ENCODE measurements at regions not wholly inside any gene's neighbourhood (a gene's known extent, or its start where the extent isn't known, plus 50 kb on each side); places are given as distances from the start of the nearest gene placed in this dataset.
"Not testable (repeated sequence)": the region's sequence is repeated elsewhere in the genome, so short reads cannot be mapped to it uniquely, and the experiment has no call there.

GRCh38 chr10:109047856-109048255, 875.5 kb downstream of the XPNPEP1 start:
- H3K27me3 ChIP-seq (ENCODE audit: control insufficient read depth in 1 of 2, insufficient read depth in 2 of 2, low read length in 2 of 2), result no peaks in the 10 kb centered on the region
- H3K36me3 ChIP-seq (ENCODE audit: control insufficient read depth in 1 of 2, insufficient read depth in 2 of 2, low read length in 2 of 2), result no peaks in the 10 kb centered on the region
- H3K9ac ChIP-seq (ENCODE audit: low read depth in 1 of 2, low read length in 2 of 2), result no peak overlapping the region
- H3K27ac ChIP-seq (ENCODE audit: low read depth, low read length), result no peak overlapping the region
- no peak overlapping the region for H3K4me3 ChIP-seq (ENCODE audit: low read depth in 1 of 2, low read length in 2 of 2)
- peaks cover 0 to 3% of the 10 kb centered on the region in 2 donors for H3K9me3 ChIP-seq (ENCODE audit: control insufficient read depth in 1 of 2, low read length in 2 of 2)
- no peaks in the 10 kb centered on the region for H3K4me1 ChIP-seq (ENCODE audit: control insufficient read depth in 1 of 2, insufficient read depth in 2 of 2, low read length in 2 of 2)

GRCh38 chr10:109046427-109046826, 876.9 kb downstream of the XPNPEP1 start:
- H3K4me3 ChIP-seq (ENCODE audit: low read depth in 1 of 2, low read length in 2 of 2); H3K27me3 ChIP-seq (ENCODE audit: control insufficient read depth in 1 of 2, insufficient read depth in 2 of 2, low read length in 2 of 2); H3K36me3 ChIP-seq (ENCODE audit: control insufficient read depth in 1 of 2, insufficient read depth in 2 of 2, low read length in 2 of 2); H3K27ac ChIP-seq (ENCODE audit: low read depth, low read length); H3K9me3 ChIP-seq (ENCODE audit: control insufficient read depth in 1 of 2, low read length in 2 of 2); H3K9ac ChIP-seq (ENCODE audit: low read depth in 1 of 2, low read length in 2 of 2); H3K4me1 ChIP-seq (ENCODE audit: control insufficient read depth in 1 of 2, insufficient read depth in 2 of 2, low read length in 2 of 2): not testable (repeated sequence)

- no peak overlapping the region for H3K27ac ChIP-seq (ENCODE audit: low read depth, low read length)
- no peaks in the 10 kb centered on the region for H3K27me3 ChIP-seq (ENCODE audit: control insufficient read depth in 1 of 2, insufficient read depth in 2 of 2, low read length in 2 of 2)
- peaks cover 0 to 3% of the 10 kb centered on the region in 2 donors for H3K9me3 ChIP-seq (ENCODE audit: control insufficient read depth in 1 of 2, low read length in 2 of 2)
- no peaks in the 10 kb centered on the region for H3K36me3 ChIP-seq (ENCODE audit: control insufficient read depth in 1 of 2, insufficient read depth in 2 of 2, low read length in 2 of 2)
- H3K4me1 ChIP-seq (ENCODE audit: control insufficient read depth in 1 of 2, insufficient read depth in 2 of 2, low read length in 2 of 2), result no peaks in the 10 kb centered on the region
- H3K9ac ChIP-seq (ENCODE audit: low read depth in 1 of 2, low read length in 2 of 2), result no peak overlapping the region
- no peak overlapping the region for H3K4me3 ChIP-seq (ENCODE audit: low read depth in 1 of 2, low read length in 2 of 2)
Observed at GRCh38 chr10:109040622-109041021, 882.7 kb downstream of the XPNPEP1 start.

- no peak overlapping the region for H3K4me3 ChIP-seq (ENCODE audit: low read depth in 1 of 2, low read length in 2 of 2)
Observed at GRCh38 chr10:109037978-109038377, 885.3 kb downstream of the XPNPEP1 start.

GRCh38 chr10:109030581-109031210, 892.6 kb downstream of the XPNPEP1 start:
- H3K27me3 ChIP-seq (ENCODE audit: control insufficient read depth in 1 of 2, insufficient read depth in 2 of 2, low read length in 2 of 2), result no peaks in the 10 kb centered on the region
- no peaks in the 10 kb centered on the region for H3K9me3 ChIP-seq (ENCODE audit: control insufficient read depth in 1 of 2, low read length in 2 of 2)
- no peaks in the 10 kb centered on the region for H3K4me1 ChIP-seq (ENCODE audit: control insufficient read depth in 1 of 2, insufficient read depth in 2 of 2, low read length in 2 of 2)
- no peak overlapping the region for H3K9ac ChIP-seq (ENCODE audit: low read depth in 1 of 2, low read length in 2 of 2)
- no peak overlapping the region for H3K4me3 ChIP-seq (ENCODE audit: low read depth in 1 of 2, low read length in 2 of 2)
- no peaks in the 10 kb centered on the region for H3K36me3 ChIP-seq (ENCODE audit: control insufficient read depth in 1 of 2, insufficient read depth in 2 of 2, low read length in 2 of 2)
- no peak overlapping the region for H3K27ac ChIP-seq (ENCODE audit: low read depth, low read length)

More at GRCh38 chr10:109037978-109038377, 885.3 kb downstream of the XPNPEP1 start:
- H3K9me3 ChIP-seq (ENCODE audit: control insufficient read depth in 1 of 2, low read length in 2 of 2), result no peaks in the 10 kb centered on the region
- H3K27me3 ChIP-seq (ENCODE audit: control insufficient read depth in 1 of 2, insufficient read depth in 2 of 2, low read length in 2 of 2), result no peaks in the 10 kb centered on the region
- H3K36me3 ChIP-seq (ENCODE audit: control insufficient read depth in 1 of 2, insufficient read depth in 2 of 2, low read length in 2 of 2), result no peaks in the 10 kb centered on the region
- H3K4me1 ChIP-seq (ENCODE audit: control insufficient read depth in 1 of 2, insufficient read depth in 2 of 2, low read length in 2 of 2), result no peaks in the 10 kb centered on the region
- no peak overlapping the region for H3K9ac ChIP-seq (ENCODE audit: low read depth in 1 of 2, low read length in 2 of 2)
- no peak overlapping the region for H3K27ac ChIP-seq (ENCODE audit: low read depth, low read length)

GRCh38 chr10:109029870-109030269, 893.4 kb downstream of the XPNPEP1 start:
- Histone ChIP-seq H3K9me3 (ENCODE audit: control insufficient read depth in 1 of 2, low read length in 2 of 2) (no peaks in the 10 kb centered on the region), H3K27me3 (ENCODE audit: control insufficient read depth in 1 of 2, insufficient read depth in 2 of 2, low read length in 2 of 2) (no peaks in the 10 kb centered on the region), H3K4me1 (ENCODE audit: control insufficient read depth in 1 of 2, insufficient read depth in 2 of 2, low read length in 2 of 2) (no peaks in the 10 kb centered on the region), H3K36me3 (ENCODE audit: control insufficient read depth in 1 of 2, insufficient read depth in 2 of 2, low read length in 2 of 2) (no peaks in the 10 kb centered on the region), H3K4me3 (ENCODE audit: low read depth in 1 of 2, low read length in 2 of 2) (no peak overlapping the region), H3K9ac (ENCODE audit: low read depth in 1 of 2, low read length in 2 of 2) (no peak overlapping the region), H3K27ac (ENCODE audit: low read depth, low read length) (no peak overlapping the region)

- H3K27ac ChIP-seq (ENCODE audit: low read depth, low read length), result no peak overlapping the region
- H3K9ac ChIP-seq (ENCODE audit: low read depth in 1 of 2, low read length in 2 of 2), result no peak overlapping the region
- H3K4me1 ChIP-seq (ENCODE audit: control insufficient read depth in 1 of 2, insufficient read depth in 2 of 2, low read length in 2 of 2), result no peaks in the 10 kb centered on the region
- no peak overlapping the region for H3K4me3 ChIP-seq (ENCODE audit: low read depth in 1 of 2, low read length in 2 of 2)
- H3K9me3 ChIP-seq (ENCODE audit: control insufficient read depth in 1 of 2, low read length in 2 of 2), result no peaks in the 10 kb centered on the region
- H3K36me3 ChIP-seq (ENCODE audit: control insufficient read depth in 1 of 2, insufficient read depth in 2 of 2, low read length in 2 of 2), result no peaks in the 10 kb centered on the region
- no peaks in the 10 kb centered on the region for H3K27me3 ChIP-seq (ENCODE audit: control insufficient read depth in 1 of 2, insufficient read depth in 2 of 2, low read length in 2 of 2)
Observed at GRCh38 chr10:109027534-109028185, 895.7 kb downstream of the XPNPEP1 start.

- Histone ChIP-seq H3K36me3 (ENCODE audit: control insufficient read depth in 1 of 2, insufficient read depth in 2 of 2, low read length in 2 of 2) (no peaks in the 10 kb centered on the region), H3K4me3 (ENCODE audit: low read depth in 1 of 2, low read length in 2 of 2) (no peak overlapping the region)
Observed at GRCh38 chr10:109025172-109025571, 898.1 kb downstream of the XPNPEP1 start.

GRCh38 chr10:109022417-109023049, 900.8 kb downstream of the XPNPEP1 start:
- Histone ChIP-seq H3K36me3 (ENCODE audit: control insufficient read depth in 1 of 2, insufficient read depth in 2 of 2, low read length in 2 of 2) (no peaks in the 10 kb centered on the region), H3K9ac (ENCODE audit: low read depth in 1 of 2, low read length in 2 of 2) (no peak overlapping the region), H3K27me3 (ENCODE audit: control insufficient read depth in 1 of 2, insufficient read depth in 2 of 2, low read length in 2 of 2) (no peaks in the 10 kb centered on the region), H3K27ac (ENCODE audit: low read depth, low read length) (no peak overlapping the region), H3K9me3 (ENCODE audit: control insufficient read depth in 1 of 2, low read length in 2 of 2) (no peaks in the 10 kb centered on the region), H3K4me3 (ENCODE audit: low read depth in 1 of 2, low read length in 2 of 2) (no peak overlapping the region), H3K4me1 (ENCODE audit: control insufficient read depth in 1 of 2, insufficient read depth in 2 of 2, low read length in 2 of 2) (no peaks in the 10 kb centered on the region)

More at GRCh38 chr10:109025172-109025571, 898.1 kb downstream of the XPNPEP1 start:
- no peak overlapping the region for H3K9ac ChIP-seq (ENCODE audit: low read depth in 1 of 2, low read length in 2 of 2)
- no peaks in the 10 kb centered on the region for H3K9me3 ChIP-seq (ENCODE audit: control insufficient read depth in 1 of 2, low read length in 2 of 2)
- H3K27ac ChIP-seq (ENCODE audit: low read depth, low read length), result no peak overlapping the region
- H3K4me1 ChIP-seq (ENCODE audit: control insufficient read depth in 1 of 2, insufficient read depth in 2 of 2, low read length in 2 of 2), result no peaks in the 10 kb centered on the region
- no peaks in the 10 kb centered on the region for H3K27me3 ChIP-seq (ENCODE audit: control insufficient read depth in 1 of 2, insufficient read depth in 2 of 2, low read length in 2 of 2)

GRCh38 chr10:109019001-109019424, 904.3 kb downstream of the XPNPEP1 start:
- Histone ChIP-seq H3K4me3 (ENCODE audit: low read depth in 1 of 2, low read length in 2 of 2) (no peak overlapping the region), H3K27ac (ENCODE audit: low read depth, low read length) (no peak overlapping the region), H3K9me3 (ENCODE audit: control insufficient read depth in 1 of 2, low read length in 2 of 2) (no peaks in the 10 kb centered on the region), H3K4me1 (ENCODE audit: control insufficient read depth in 1 of 2, insufficient read depth in 2 of 2, low read length in 2 of 2) (no peaks in the 10 kb centered on the region), H3K27me3 (ENCODE audit: control insufficient read depth in 1 of 2, insufficient read depth in 2 of 2, low read length in 2 of 2) (no peaks in the 10 kb centered on the region), H3K36me3 (ENCODE audit: control insufficient read depth in 1 of 2, insufficient read depth in 2 of 2, low read length in 2 of 2) (no peaks in the 10 kb centered on the region), H3K9ac (ENCODE audit: low read depth in 1 of 2, low read length in 2 of 2) (no peak overlapping the region)

Measured in duodenal mucosa (tissue), 2 donors.